Thymus (tissue), 11 donors: ENCODE measurements at regions not wholly inside any gene's neighbourhood (a gene's known extent, or its start where the extent isn't known, plus 50 kb on each side); places are given as distances from the start of the nearest gene placed in this dataset.
"Not testable (repeated sequence)": the region's sequence is repeated elsewhere in the genome, so short reads cannot be mapped to it uniquely, and the experiment has no call there.

Experiments
- DNase-seq, 9 donors: peaks; one replicate each; pipeline ENCODE4 v3.0.0-alpha.2; 2013; ENCODE audit warnings: low spot score in 9 of 9, low read depth in 6 of 9, missing footprints in 1 of 9
- H3K27ac ChIP-seq, 2 donors: one replicate each; pipeline ENCODE4 v1.5.1; 2013; ENCODE audit warnings: control low read depth in 1 of 2, low read depth in 1 of 2, low read length in 1 of 2, mild to moderate bottlenecking in 1 of 2, moderate library complexity in 1 of 2
- H3K27me3 ChIP-seq, 2 donors: one replicate each; pipeline ENCODE4 v1.5.1; 2013; ENCODE audit warnings: low read length in 1 of 2; ENCODE audit not compliant: control insufficient read depth in 2 of 2, insufficient read depth in 1 of 2
- H3K36me3 ChIP-seq, 2 donors: one replicate each; pipeline ENCODE4 v1.5.1; 2013; ENCODE audit warnings: low read length in 1 of 2, mild to moderate bottlenecking in 1 of 2, moderate library complexity in 1 of 2; ENCODE audit not compliant: control insufficient read depth in 2 of 2, insufficient read depth in 2 of 2
- H3K4me1 ChIP-seq, 2 donors: one replicate each; pipeline ENCODE4 v1.5.1; 2013; ENCODE audit warnings: low read length in 2 of 2; ENCODE audit not compliant: control insufficient read depth in 2 of 2, insufficient read depth in 2 of 2
- H3K4me3 ChIP-seq, 2 donors: one replicate each; pipeline ENCODE4 v1.5.1; 2013; ENCODE audit warnings: low read length in 2 of 2, control low read depth in 1 of 2, mild to moderate bottlenecking in 1 of 2
- H3K9me3 ChIP-seq, 2 donors: one replicate each; pipeline ENCODE4 v1.5.1; 2013; ENCODE audit warnings: low read length in 1 of 2, mild to moderate bottlenecking in 1 of 2; ENCODE audit not compliant: control insufficient read depth in 2 of 2, insufficient read depth in 1 of 2
- WGBS: extraction: QIAGEN DNeasy Blood & Tissue Kit; methylation state at CpG from one replicate; pipeline ENCODE4 v1.1.7; 2013; 5-methylcytosine and 5-hydroxymethylcytosine counted together
- donor health status: healthy.

DNA sequence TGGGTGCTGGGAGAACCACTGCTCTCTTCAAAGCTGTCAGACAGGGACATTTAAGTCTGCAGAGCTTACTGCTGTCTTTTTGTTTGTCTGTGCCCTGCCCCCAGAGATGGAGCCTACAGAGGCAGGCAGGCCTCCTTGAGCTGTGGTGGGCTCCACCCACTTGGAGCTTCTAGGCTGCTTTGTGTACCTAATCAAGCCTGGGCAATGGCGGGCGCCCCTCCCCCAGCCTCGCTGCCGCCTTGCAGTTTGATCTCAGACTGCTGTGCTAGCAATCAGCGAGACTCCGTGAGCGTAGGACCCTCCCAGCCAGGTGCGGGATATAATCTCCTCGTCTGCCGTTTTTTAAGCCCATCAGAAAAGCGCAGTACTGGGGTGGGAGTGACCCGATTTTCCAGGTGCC is 125.6 kb upstream of the LRATD1 start:
- 95% methylated on average over 12 of the region's 12 CpGs for WGBS
- H3K9me3 ChIP-seq, H3K36me3 ChIP-seq, H3K27me3 ChIP-seq, H3K4me3 ChIP-seq, H3K27ac ChIP-seq, H3K4me1 ChIP-seq, DNase-seq: not testable (repeated sequence)

DNA sequence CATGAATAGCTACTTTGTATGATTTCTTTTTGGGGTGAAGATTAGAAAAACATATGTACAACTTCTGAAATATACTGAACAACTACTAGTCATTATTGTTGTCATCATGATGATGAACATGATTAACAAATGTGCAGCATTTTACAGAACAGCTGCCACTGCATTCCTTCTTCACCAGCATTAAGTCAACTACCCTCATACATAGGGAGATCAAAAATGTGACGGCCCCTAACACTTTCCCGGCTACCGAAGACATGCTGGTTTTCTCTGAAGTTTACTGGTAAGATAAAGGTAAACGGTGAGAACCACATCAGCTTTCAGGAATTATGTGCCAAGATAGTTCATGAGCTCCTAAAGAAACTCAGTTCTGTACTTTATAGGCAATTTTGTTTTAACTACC is 121.0 kb upstream of the LRATD1 start:
- Histone ChIP-seq H3K27me3 (no peaks in the 10 kb centered on the region), H3K4me1 (no peaks in the 10 kb centered on the region)
- 93% methylated on average over 4 of the region's 4 CpGs for WGBS

DNA sequence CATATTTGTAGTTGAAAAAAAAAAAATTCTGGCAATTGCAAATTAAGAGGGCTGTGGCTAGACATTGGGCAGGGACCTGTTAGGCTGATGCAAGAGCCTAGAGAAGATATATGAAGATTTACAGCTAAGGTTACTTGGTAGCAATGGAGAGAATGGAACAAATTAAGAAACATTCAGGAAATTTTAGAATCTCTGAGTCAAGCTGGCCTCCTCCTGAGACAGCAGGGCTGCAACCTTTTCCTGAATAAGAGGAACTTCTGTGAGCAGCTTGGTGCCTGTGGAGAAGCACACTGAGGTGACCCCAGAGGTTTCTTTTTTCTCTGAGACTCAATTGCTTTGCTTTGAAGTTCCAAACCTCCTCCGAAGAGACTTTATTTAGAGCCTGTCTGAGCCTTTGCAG is 118.6 kb upstream of the LRATD1 start:
- H3K36me3 ChIP-seq: no peaks in the 10 kb centered on the region
- H3K9me3 ChIP-seq: no peaks in the 10 kb centered on the region
- no peak overlapping the region for H3K27ac ChIP-seq
- H3K27me3 ChIP-seq: no peaks in the 10 kb centered on the region
- no peak overlapping the region for H3K4me3 ChIP-seq
- no peak for DNase-seq
- H3K4me1 ChIP-seq: no peaks in the 10 kb centered on the region
- WGBS: 38% methylated on average over 1 of the region's 1 CpG

More for the DNA sequence above, 121.0 kb upstream of the LRATD1 start:
- no peak for DNase-seq
- H3K9me3 ChIP-seq: no peaks in the 10 kb centered on the region
- no peaks in the 10 kb centered on the region for H3K36me3 ChIP-seq
- no peak overlapping the region for H3K27ac ChIP-seq
- H3K4me3 ChIP-seq: no peak overlapping the region

DNA sequence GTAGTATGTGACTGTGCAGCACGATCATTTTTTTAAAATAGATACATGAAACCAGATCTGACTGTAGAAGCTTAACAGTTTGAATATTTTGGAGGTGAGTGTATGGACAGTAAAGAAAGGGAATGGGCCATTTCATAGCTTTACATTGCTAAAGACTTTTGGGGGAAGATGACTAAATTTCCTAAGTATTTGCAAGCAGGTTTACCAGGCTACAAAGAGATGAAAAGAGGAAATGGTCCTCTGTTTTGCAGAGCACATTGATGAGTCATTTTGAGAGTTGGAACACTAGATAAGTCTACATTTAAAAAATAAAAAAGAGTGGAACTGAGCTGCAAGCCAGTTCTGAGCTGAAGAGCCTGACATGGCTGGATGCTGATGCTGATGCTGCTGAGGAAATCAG is 115.7 kb upstream of the LRATD1 start:
- WGBS: 93% methylated on average over 1 of the region's 1 CpG
- H3K4me3 ChIP-seq: no peak overlapping the region

DNA sequence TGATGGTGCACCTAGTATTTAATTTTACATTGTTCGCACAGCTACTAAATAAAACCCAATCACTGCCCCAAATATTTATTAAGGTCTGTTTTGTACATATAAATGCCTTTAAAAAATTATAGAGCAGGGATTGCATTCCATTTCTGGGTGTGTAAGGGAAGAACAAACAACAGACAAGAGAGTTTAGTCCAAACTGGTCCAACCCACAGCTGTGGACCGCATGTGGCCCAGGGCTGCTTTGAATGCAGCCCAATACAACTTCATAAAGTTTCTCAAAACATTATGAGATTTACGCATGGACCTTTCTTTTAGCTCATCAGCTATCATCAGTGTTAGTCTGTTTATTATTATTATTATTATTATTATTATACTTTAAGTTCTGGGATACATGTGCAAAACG is 114.8 kb upstream of the LRATD1 start:
- no peak overlapping the region for H3K27ac ChIP-seq
- H3K4me3 ChIP-seq: no peak overlapping the region
- 90% methylated on average over 4 of the region's 4 CpGs for WGBS
- DNase-seq: no peak
- no peaks in the 10 kb centered on the region for H3K27me3 ChIP-seq
- H3K4me1 ChIP-seq: no peaks in the 10 kb centered on the region
- H3K9me3 ChIP-seq: no peaks in the 10 kb centered on the region
- H3K36me3 ChIP-seq: no peaks in the 10 kb centered on the region

More for the DNA sequence above, 115.7 kb upstream of the LRATD1 start:
- Histone ChIP-seq H3K4me1 (no peaks in the 10 kb centered on the region), H3K9me3 (no peaks in the 10 kb centered on the region), H3K27me3 (no peaks in the 10 kb centered on the region), H3K27ac (no peak overlapping the region), H3K36me3 (no peaks in the 10 kb centered on the region)
- no peak for DNase-seq

DNA sequence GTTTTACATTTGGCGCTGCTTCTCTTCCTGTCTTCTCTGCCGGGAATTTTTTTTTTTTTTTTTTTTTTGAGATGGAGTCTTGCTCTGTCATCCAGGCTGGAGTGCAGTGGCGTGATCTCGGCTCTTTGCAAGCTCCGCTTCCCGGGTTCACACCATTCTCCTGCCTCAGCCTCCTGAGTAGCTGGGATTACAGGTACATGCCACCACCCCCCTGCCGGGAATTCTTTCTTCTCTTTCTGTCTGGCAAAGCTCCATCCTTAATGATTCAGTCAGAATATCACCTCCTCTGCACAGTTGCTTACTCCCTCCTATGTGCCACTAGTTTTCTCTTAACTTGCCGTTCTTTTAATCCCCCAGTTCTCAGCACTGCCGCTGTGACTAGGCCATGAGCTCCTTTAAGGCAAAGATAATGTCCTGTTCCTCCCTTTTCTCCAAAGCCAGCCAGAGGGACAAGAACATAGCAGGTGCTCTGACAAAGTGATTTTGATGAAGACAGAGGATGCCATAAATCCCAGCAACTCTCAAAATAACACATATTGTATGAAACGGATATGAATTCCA is 112.1 kb upstream of the LRATD1 start:
- 92% methylated on average over 10 of the region's 10 CpGs for WGBS
- no peak for DNase-seq
- Histone ChIP-seq H3K27me3 (no peaks in the 10 kb centered on the region), H3K9me3 (no peaks in the 10 kb centered on the region), H3K4me1 (no peaks in the 10 kb centered on the region), H3K36me3 (no peaks in the 10 kb centered on the region), H3K4me3 (no peak overlapping the region), H3K27ac (no peak overlapping the region)

DNA sequence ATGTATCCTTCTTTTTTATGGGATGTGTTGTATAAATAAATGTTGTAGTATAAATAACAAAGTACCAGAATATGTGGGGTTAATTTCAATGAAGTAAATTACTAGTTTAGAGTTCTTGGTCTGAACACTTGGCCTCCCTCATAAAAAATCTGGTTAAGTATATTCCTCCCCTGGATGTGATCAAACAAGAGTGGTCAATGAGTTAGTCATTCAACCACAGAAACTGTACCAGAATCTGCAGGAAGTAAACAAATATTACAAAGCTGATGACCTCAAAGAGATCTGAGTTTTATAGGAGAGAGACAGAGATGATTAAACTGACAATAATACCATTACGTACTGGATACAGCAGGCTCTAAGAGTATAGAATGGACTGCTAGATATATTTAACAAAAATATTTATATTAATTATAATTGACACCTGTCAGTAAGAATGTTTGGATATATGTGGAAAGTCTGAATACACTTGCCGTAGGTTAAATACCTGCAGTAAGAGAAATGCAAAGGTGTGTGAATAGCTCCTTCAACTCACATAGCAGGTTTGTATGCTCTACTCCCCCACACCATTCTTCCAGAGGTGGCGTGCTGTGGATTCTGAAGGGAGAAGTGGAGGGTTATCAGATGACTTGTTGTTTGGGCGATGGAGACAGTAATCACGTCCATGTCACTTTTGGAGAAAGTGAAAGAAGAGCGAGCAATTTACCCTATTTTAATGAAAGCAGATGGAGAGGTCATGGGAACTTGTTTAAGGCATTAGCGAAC is 108.3 kb upstream of the LRATD1 start:
- Histone ChIP-seq H3K4me1 (no peaks in the 10 kb centered on the region), H3K27me3 (no peaks in the 10 kb centered on the region), H3K4me3 (no peak overlapping the region), H3K27ac (no peak overlapping the region), H3K36me3 (no peaks in the 10 kb centered on the region), H3K9me3 (no peaks in the 10 kb centered on the region)
- no peak for DNase-seq
- WGBS: 93% methylated on average over 7 of the region's 7 CpGs

DNA sequence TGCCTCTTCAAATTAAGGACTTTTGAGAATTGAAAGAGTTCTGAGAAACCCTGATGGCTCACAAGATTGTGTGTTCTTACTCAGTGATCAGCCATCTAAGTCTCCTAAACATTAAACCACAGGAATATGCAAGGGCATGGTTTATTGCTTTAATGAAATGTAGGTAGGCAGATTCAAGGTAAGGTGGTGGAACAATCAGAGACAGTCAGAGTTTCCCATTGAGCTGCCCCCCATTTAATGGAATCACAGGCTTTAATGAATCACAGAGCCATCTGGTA is 107.8 kb upstream of the LRATD1 start:
- Histone ChIP-seq H3K27me3 (no peaks in the 10 kb centered on the region), H3K4me3 (no peak overlapping the region)

DNA sequence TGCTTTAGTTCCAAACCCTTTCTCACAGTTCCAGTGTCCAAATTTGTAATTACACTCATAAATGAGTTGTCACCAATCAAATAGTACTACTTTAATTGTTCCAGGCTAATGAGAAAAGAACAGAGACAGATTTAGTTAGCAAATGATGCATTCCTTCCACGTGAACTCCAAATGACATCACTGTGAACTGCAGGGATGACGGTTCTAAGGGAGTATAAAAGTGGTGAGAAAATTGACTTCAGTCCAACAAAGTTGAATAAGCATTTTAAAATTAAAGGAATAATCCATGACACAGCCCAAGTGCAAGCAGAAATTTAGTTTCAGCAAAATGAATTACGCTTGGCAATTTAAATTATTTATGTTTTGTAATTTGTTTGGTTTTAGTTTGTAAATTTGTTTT is 102.0 kb upstream of the LRATD1 start:
- Histone ChIP-seq H3K36me3 (no peaks in the 10 kb centered on the region), H3K4me1 (no peaks in the 10 kb centered on the region), H3K27me3 (no peaks in the 10 kb centered on the region), H3K4me3 (no peak overlapping the region), H3K9me3 (peaks cover 0 to 4% of the 10 kb centered on the region in 2 donors), H3K27ac (no peak overlapping the region)
- 86% methylated on average over 3 of the region's 3 CpGs for WGBS
- no peak for DNase-seq

More for the DNA sequence above, 107.8 kb upstream of the LRATD1 start:
- Histone ChIP-seq H3K27ac (no peak overlapping the region), H3K4me1 (no peaks in the 10 kb centered on the region), H3K36me3 (no peaks in the 10 kb centered on the region), H3K9me3 (no peaks in the 10 kb centered on the region)
- no peak for DNase-seq
